H9 (cell line): ENCODE measurements at regions not wholly inside any gene's neighbourhood (a gene's known extent, or its start where the extent isn't known, plus 50 kb on each side); places are given as distances from the start of the nearest gene placed in this dataset.

Source experiments
- DNase-seq: peaks from one replicate; pipeline ENCODE4 v3.0.0-alpha.2; 2017
- H2AFZ ChIP-seq: one replicate; pipeline ENCODE4 v1.6.1; 2013; ENCODE audit warnings: mild to moderate bottlenecking, low read length, control low read depth, moderate library complexity
- H2AK5ac ChIP-seq: 2 replicates; pipeline ENCODE4 v1.6.1; 2013; ENCODE audit warnings: low read length, control low read depth, mixed read lengths; ENCODE audit not compliant: insufficient read length
- H2BK120ac ChIP-seq: one replicate; pipeline ENCODE4 v1.6.1; 2013; ENCODE audit warnings: low read depth, mild to moderate bottlenecking, low read length, control low read depth, inconsistent platforms; ENCODE audit not compliant: poor library complexity, severe bottlenecking
- H2BK12ac ChIP-seq: 2 replicates; pipeline ENCODE4 v1.6.1; 2013; ENCODE audit warnings: low read length, control low read depth, mixed read lengths, low read depth; ENCODE audit not compliant: insufficient read length
- H2BK15ac ChIP-seq: 2 replicates; pipeline ENCODE4 v1.6.1; 2013; ENCODE audit warnings: low read depth, low read length, control low read depth
- H2BK20ac ChIP-seq: one replicate; pipeline ENCODE4 v1.6.1; 2013; ENCODE audit warnings: low read depth, mild to moderate bottlenecking, low read length, control low read depth, inconsistent platforms; ENCODE audit not compliant: poor library complexity, severe bottlenecking
- H2BK5ac ChIP-seq: 2 replicates; pipeline ENCODE4 v1.6.1; 2013; ENCODE audit warnings: low read length, control low read depth, mixed read lengths; ENCODE audit not compliant: insufficient read length
- H3K14ac ChIP-seq: 2 replicates; pipeline ENCODE4 v1.6.1; 2013; ENCODE audit warnings: low read length, control low read depth; ENCODE audit not compliant: insufficient read depth
- H3K18ac ChIP-seq: 2 replicates; pipeline ENCODE4 v1.6.1; 2013; ENCODE audit warnings: low read depth, mild to moderate bottlenecking, mixed read lengths, low read length, control low read depth; ENCODE audit not compliant: insufficient read length
- H3K23ac ChIP-seq: 2 replicates; pipeline ENCODE4 v1.6.1; 2013; ENCODE audit warnings: low read length, control low read depth, mixed read lengths, low read depth; ENCODE audit not compliant: insufficient read length
- H3K23me2 ChIP-seq: 2 replicates; pipeline ENCODE4 v1.6.1; 2013; ENCODE audit warnings: low read depth, mild to moderate bottlenecking, mixed read lengths, low read length, control low read depth; ENCODE audit not compliant: insufficient read length, poor library complexity, severe bottlenecking
- H3K27ac ChIP-seq: 2 replicates; pipeline ENCODE4 v1.5.1; 2013; ENCODE audit warnings: low read length, control low read depth, mixed read lengths, low read depth; ENCODE audit not compliant: insufficient read length
- H3K27me3 ChIP-seq: 2 replicates; pipeline ENCODE4 v1.6.1; 2013; ENCODE audit warnings: low read length, control low read depth, inconsistent platforms; ENCODE audit not compliant: insufficient read depth
- H3K4ac ChIP-seq: 2 replicates; pipeline ENCODE4 v1.6.1; 2013; ENCODE audit warnings: low read depth, mild to moderate bottlenecking, control low read depth, inconsistent platforms, low read length, moderate library complexity
- H3K4me1 ChIP-seq: 2 replicates; pipeline ENCODE4 v1.6.1; 2013; ENCODE audit warnings: low read length, control low read depth, inconsistent platforms; ENCODE audit not compliant: insufficient read depth
- H3K4me2 ChIP-seq: 2 replicates; pipeline ENCODE4 v1.6.1; 2013; ENCODE audit warnings: low read length, control low read depth, mixed read lengths; ENCODE audit not compliant: insufficient read length, insufficient read depth
- H3K56ac ChIP-seq: 2 replicates; pipeline ENCODE4 v1.6.1; 2013; ENCODE audit warnings: low read depth, mild to moderate bottlenecking, mixed read lengths, low read length, control low read depth; ENCODE audit not compliant: insufficient read length
- H3K79me1 ChIP-seq: 2 replicates; pipeline ENCODE4 v1.6.1; 2013; ENCODE audit warnings: low read depth, mild to moderate bottlenecking, moderate library complexity, low read length, control low read depth, inconsistent platforms; ENCODE audit not compliant: insufficient read depth, poor library complexity, severe bottlenecking
- H3K79me2 ChIP-seq: 2 replicates; pipeline ENCODE4 v1.6.1; 2013; ENCODE audit warnings: low read length, control low read depth, inconsistent platforms; ENCODE audit not compliant: insufficient read depth
- H3K9ac ChIP-seq: 2 replicates; pipeline ENCODE4 v1.6.1; 2013; ENCODE audit warnings: low read length, control low read depth, mixed read lengths; ENCODE audit not compliant: insufficient read length; ENCODE audit errors: extremely low read depth
- H3K9me3 ChIP-seq: one replicate; pipeline ENCODE4 v1.6.1; 2013; ENCODE audit warnings: low read depth, low read length, inconsistent platforms; ENCODE audit not compliant: control insufficient read depth
- H3T11ph ChIP-seq: one replicate; pipeline ENCODE4 v1.6.1; 2013; ENCODE audit warnings: mild to moderate bottlenecking, low read length, control low read depth, inconsistent platforms
- H4K20me1 ChIP-seq: one replicate; pipeline ENCODE4 v1.6.1; 2013; ENCODE audit not compliant: control insufficient read depth, insufficient read length, insufficient read depth
- H4K5ac ChIP-seq: 2 replicates; pipeline ENCODE4 v1.6.1; 2013; ENCODE audit warnings: low read depth, mild to moderate bottlenecking, mixed read lengths, low read length, control low read depth; ENCODE audit not compliant: insufficient read length
- H4K8ac ChIP-seq: replicated peaks from 2 replicates; pipeline ENCODE4 v1.6.1; 2013; ENCODE audit warnings: low read length, control low read depth, mixed read lengths, low read depth; ENCODE audit not compliant: insufficient read length
- H4K91ac ChIP-seq: 2 replicates; pipeline ENCODE4 v1.6.1; 2013; ENCODE audit warnings: low read depth, mild to moderate bottlenecking, moderate library complexity, mixed read lengths, low read length, control low read depth; ENCODE audit not compliant: insufficient read length
- H3K27ac Mint-ChIP-seq, 3 experiments: 2 replicates in 2 of 3; 3 replicates in 1 of 3; pipeline ENCODE4 v1.8.0; 2020 to 2021; ENCODE audit warnings: mixed read lengths in 3 of 3, mild to moderate bottlenecking in 1 of 3, moderate library complexity in 1 of 3
- H3K27me3 Mint-ChIP-seq: 2 replicates; pipeline ENCODE4 v1.8.0; 2021; ENCODE audit warnings: low read depth, mild to moderate bottlenecking, moderate library complexity, mixed read lengths
- H3K36me3 Mint-ChIP-seq, 3 experiments: 2 replicates in 2 of 3; 3 replicates in 1 of 3; pipeline ENCODE4 v1.8.0; 2020 to 2021; ENCODE audit warnings: low read depth in 3 of 3, mixed read lengths in 3 of 3; ENCODE audit not compliant: insufficient read depth in 1 of 3
- H3K4me1 Mint-ChIP-seq, 2 experiments: 2 replicates each; pipeline ENCODE4 v1.8.0; 2020; ENCODE audit warnings: mixed read lengths in 2 of 2
- H3K4me3 Mint-ChIP-seq, 2 experiments: 2 replicates in 1 of 2; 3 replicates in 1 of 2; pipeline ENCODE4 v1.8.0; 2020 to 2021; ENCODE audit warnings: mild to moderate bottlenecking in 2 of 2, mixed read lengths in 2 of 2, moderate library complexity in 1 of 2
- H3K9me3 Mint-ChIP-seq, 2 experiments: 2 replicates in 1 of 2; 3 replicates in 1 of 2; pipeline ENCODE4 v1.8.0; 2020; ENCODE audit warnings: mild to moderate bottlenecking in 2 of 2, mixed read lengths in 2 of 2, moderate library complexity in 1 of 2
- CTCF ChIP-seq: fragments of 200-600 bp; sonication (generic); conservative IDR thresholded peaks from 3 replicates; pipeline ENCODE4 v1.8.0; 2021; ENCODE audit warnings: antibody characterized with exemption, mild to moderate bottlenecking
- WGBS: extraction: QIAGEN DNeasy Blood & Tissue Kit; methylation state at CpG from one replicate; pipeline ENCODE4 v1.1.7; 2013; ENCODE audit warnings: missing lambda C conversion rate, low lambda C conversion rate, mixed read lengths; ENCODE audit not compliant: insufficient read length; ENCODE audit errors: extremely low coverage; 5-methylcytosine and 5-hydroxymethylcytosine counted together

GRCh38 chr16:59242556-59242955 lies 508.4 kb upstream of the GOT2 start:
- H2AFZ ChIP-seq: no peak overlapping the region
- H3K14ac ChIP-seq: no peak overlapping the region
- no peak overlapping the region for H3K18ac ChIP-seq
- H4K8ac ChIP-seq: no peak overlapping the region
- no peak for DNase-seq
- no peaks in the 10 kb centered on the region for H3K23me2 ChIP-seq
- H3K27ac ChIP-seq: no peak overlapping the region
- H3K79me2 ChIP-seq: no peaks in the 10 kb centered on the region
- no peak overlapping the region for H4K5ac ChIP-seq
- no peak overlapping the region for H3K56ac ChIP-seq
- H4K91ac ChIP-seq: no peak overlapping the region
- H3K4me2 ChIP-seq: no peak overlapping the region
- H3K36me3 Mint-ChIP-seq: no peaks in the 10 kb centered on the region; a peak in 2 of 7 replicates
- no peaks in the 10 kb centered on the region for H3K9me3 ChIP-seq
- H3K23ac ChIP-seq: no peak overlapping the region
- no peak for TF ChIP-seq CTCF
- H3K27me3 ChIP-seq: no peaks in the 10 kb centered on the region
- H3K27ac Mint-ChIP-seq: no peak overlapping the region
- H3K9me3 Mint-ChIP-seq: no peaks in the 10 kb centered on the region; a peak in 1 of 5 replicates
- H2BK15ac ChIP-seq: no peak overlapping the region
- H2BK20ac ChIP-seq: no peak overlapping the region
- no peak overlapping the region for H2BK12ac ChIP-seq
- no peak overlapping the region for H3T11ph ChIP-seq
- H3K4ac ChIP-seq: no peak overlapping the region
- H3K4me1 ChIP-seq: peaks cover under 1% of the 10 kb centered on the region; the same call in 1 of the 2 replicates
- H3K4me1 Mint-ChIP-seq: peaks cover 3 to 5% of the 10 kb centered on the region in 2 experiments
- no peak overlapping the region for H2BK5ac ChIP-seq
- no peak overlapping the region for H2BK120ac ChIP-seq
- no peaks in the 10 kb centered on the region for H3K27me3 Mint-ChIP-seq
- no peak overlapping the region for H3K9ac ChIP-seq
- no peak overlapping the region for H3K4me3 Mint-ChIP-seq
- no peaks in the 10 kb centered on the region for H4K20me1 ChIP-seq
- H3K79me1 ChIP-seq: no peaks in the 10 kb centered on the region
- no CpG with 5 or more reads among the region's 4 CpGs for WGBS
- no peak overlapping the region for H2AK5ac ChIP-seq
